Epithelial cell of proximal tubule (primary cell): ENCODE measurements at regions not wholly inside any gene's neighbourhood (a gene's known extent, or its start where the extent isn't known, plus 50 kb on each side); places are given as distances from the start of the nearest gene placed in this dataset.

Experiments
- DNase-seq: peaks from one replicate; pipeline ENCODE4 v3.0.0-alpha.2; 2011; ENCODE audit warnings: low read depth
- H3K4me3 ChIP-seq: 2 replicates; pipeline ENCODE4 v1.5.1; 2011; ENCODE audit warnings: low read depth, mild to moderate bottlenecking, low read length
- CTCF ChIP-seq: conservative IDR thresholded peaks from 2 replicates; pipeline ENCODE4 v1.5.1; 2012; ENCODE audit warnings: low read depth, mild to moderate bottlenecking, low read length

GRCh38 chr9:86458191-86458855 is 104.1 kb upstream of the TUT7 start:
- H3K4me3 ChIP-seq, result no peak overlapping the region
- TF ChIP-seq CTCF, result no peak

GRCh38 chr9:86456416-86456815 is 102.2 kb upstream of the TUT7 start:
- no peak for DNase-seq
- no peak overlapping the region for H3K4me3 ChIP-seq
- no peak for TF ChIP-seq CTCF

More at GRCh38 chr9:86458191-86458855, 104.1 kb upstream of the TUT7 start:
- no peak for DNase-seq

GRCh38 chr9:86454701-86455615 is 100.7 kb upstream of the TUT7 start:
- DNase-seq, result no peak
- H3K4me3 ChIP-seq, result no peak overlapping the region

GRCh38 chr9:86452201-86452828 is 98.1 kb upstream of the TUT7 start:
- no peak for DNase-seq
- no peak overlapping the region for H3K4me3 ChIP-seq
- TF ChIP-seq CTCF, result no peak

More at GRCh38 chr9:86454701-86455615, 100.7 kb upstream of the TUT7 start:
- TF ChIP-seq CTCF, result no peak

- no peak overlapping the region for H3K4me3 ChIP-seq
- no peak for TF ChIP-seq CTCF
- DNase-seq, result no peak
Measured at GRCh38 chr9:86449246-86449645, 95.0 kb upstream of the TUT7 start.

GRCh38 chr9:86445671-86446070 is 91.5 kb upstream of the TUT7 start:
- TF ChIP-seq CTCF, result no peak
- H3K4me3 ChIP-seq, result no peak overlapping the region
- no peak for DNase-seq
